Tibial nerve (tissue), 4 donors: ENCODE measurements at regions not wholly inside any gene's neighbourhood (a gene's known extent, or its start where the extent isn't known, plus 50 kb on each side); places are given as distances from the start of the nearest gene placed in this dataset.

ENCODE experiments used
- DNase-seq, 2 donors: peaks; one replicate each; pipeline ENCODE4 v3.0.0-alpha.2; 2019; ENCODE audit warnings: low spot score in 2 of 2
- H3K27ac ChIP-seq, 4 donors: fragments of 200-600 bp; sonication (generic) in 3 of 4; one replicate each; pipeline ENCODE4 v1.5.1; 2017 to 2019; ENCODE audit warnings: mild to moderate bottlenecking in 1 of 4
- H3K27me3 ChIP-seq, 2 donors: fragments of 200-600 bp; sonication (generic) in 1 of 2; one replicate each; pipeline versions ENCODE4 v1.5.1 to v1.6.0; 2017 to 2019
- H3K36me3 ChIP-seq, 3 donors: fragments of 200-600 bp; sonication (generic); one replicate each; pipeline ENCODE4 v1.5.1; 2018 to 2019
- H3K4me1 ChIP-seq, 4 donors: fragments of 200-600 bp; sonication (generic) in 3 of 4; one replicate each; pipeline ENCODE4 v1.5.1; 2017 to 2019
- H3K4me3 ChIP-seq, 4 donors: fragments of 200-600 bp; sonication (generic) in 3 of 4; one replicate each; pipeline ENCODE4 v1.5.1; 2017 to 2019; ENCODE audit warnings: mild to moderate bottlenecking in 1 of 4, moderate library complexity in 1 of 4
- H3K9me3 ChIP-seq, 4 donors: fragments of 200-600 bp; sonication (generic) in 3 of 4; one replicate each; pipeline ENCODE4 v1.5.1; 2017 to 2019
- EP300 ChIP-seq, 2 donors: sonication (generic); formaldehyde crosslinking; IDR thresholded peaks; one replicate each; pipeline ENCODE4 v1.6.1; 2017; ENCODE audit warnings: antibody characterized with exemption in 2 of 2, mild to moderate bottlenecking in 1 of 2
- POLR2A ChIP-seq, 2 donors: fragments of 450-650 bp; IDR thresholded peaks; one replicate each; pipeline ENCODE4 v1.6.1; 2017; ENCODE audit warnings: antibody characterized with exemption in 2 of 2, mild to moderate bottlenecking in 2 of 2, moderate library complexity in 2 of 2
- WGBS, 2 donors: methylation state at CpG; one replicate each; pipeline ENCODE4 v1.1.5; 2018; 5-methylcytosine and 5-hydroxymethylcytosine counted together
- TF ChIP-seq, protein P1 (sequence below), 5 experiments: fragments of 200-600 bp in 3 of 5; fragments of 450-650 bp in 2 of 5; sonication (generic) in 3 of 5; IDR thresholded peaks; one replicate each; pipeline ENCODE4 v1.5.1; 2016 to 2019; ENCODE audit warnings: antibody characterized with exemption in 5 of 5, mild to moderate bottlenecking in 3 of 5, moderate library complexity in 2 of 5

DNA sequence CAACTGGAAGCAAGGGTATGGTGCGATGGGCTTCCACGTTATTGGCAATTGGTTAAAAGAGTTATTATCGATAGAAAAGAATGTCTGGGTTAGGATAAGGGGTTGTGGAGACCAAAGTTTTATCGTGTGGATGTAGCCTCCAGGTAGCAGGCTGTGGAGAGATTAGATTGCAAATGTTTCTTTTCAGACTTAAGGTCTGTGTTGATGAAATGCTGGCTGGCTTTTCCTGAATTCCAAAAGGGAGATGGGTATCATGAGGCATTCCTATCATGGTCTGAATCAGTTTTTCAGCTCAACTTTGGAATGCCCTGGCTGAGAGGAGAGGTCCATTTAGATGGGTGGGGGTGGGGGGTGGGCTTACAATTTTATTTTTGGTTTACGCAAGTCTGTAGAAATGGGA lies 395.0 kb upstream of the RBFOX1 start:
- 89 to 90% methylated on average over 5 of the region's 5 CpGs for WGBS, 2 donors
- TF ChIP-seq POLR2A (IDR thresholded peaks at IDR 0.05) (no peak), EP300 (IDR thresholded peaks at IDR 0.05) (no peak)
- TF ChIP-seq, protein P1, sequence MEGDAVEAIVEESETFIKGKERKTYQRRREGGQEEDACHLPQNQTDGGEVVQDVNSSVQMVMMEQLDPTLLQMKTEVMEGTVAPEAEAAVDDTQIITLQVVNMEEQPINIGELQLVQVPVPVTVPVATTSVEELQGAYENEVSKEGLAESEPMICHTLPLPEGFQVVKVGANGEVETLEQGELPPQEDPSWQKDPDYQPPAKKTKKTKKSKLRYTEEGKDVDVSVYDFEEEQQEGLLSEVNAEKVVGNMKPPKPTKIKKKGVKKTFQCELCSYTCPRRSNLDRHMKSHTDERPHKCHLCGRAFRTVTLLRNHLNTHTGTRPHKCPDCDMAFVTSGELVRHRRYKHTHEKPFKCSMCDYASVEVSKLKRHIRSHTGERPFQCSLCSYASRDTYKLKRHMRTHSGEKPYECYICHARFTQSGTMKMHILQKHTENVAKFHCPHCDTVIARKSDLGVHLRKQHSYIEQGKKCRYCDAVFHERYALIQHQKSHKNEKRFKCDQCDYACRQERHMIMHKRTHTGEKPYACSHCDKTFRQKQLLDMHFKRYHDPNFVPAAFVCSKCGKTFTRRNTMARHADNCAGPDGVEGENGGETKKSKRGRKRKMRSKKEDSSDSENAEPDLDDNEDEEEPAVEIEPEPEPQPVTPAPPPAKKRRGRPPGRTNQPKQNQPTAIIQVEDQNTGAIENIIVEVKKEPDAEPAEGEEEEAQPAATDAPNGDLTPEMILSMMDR (IDR thresholded peaks at IDR 0.05), result no peak

DNA sequence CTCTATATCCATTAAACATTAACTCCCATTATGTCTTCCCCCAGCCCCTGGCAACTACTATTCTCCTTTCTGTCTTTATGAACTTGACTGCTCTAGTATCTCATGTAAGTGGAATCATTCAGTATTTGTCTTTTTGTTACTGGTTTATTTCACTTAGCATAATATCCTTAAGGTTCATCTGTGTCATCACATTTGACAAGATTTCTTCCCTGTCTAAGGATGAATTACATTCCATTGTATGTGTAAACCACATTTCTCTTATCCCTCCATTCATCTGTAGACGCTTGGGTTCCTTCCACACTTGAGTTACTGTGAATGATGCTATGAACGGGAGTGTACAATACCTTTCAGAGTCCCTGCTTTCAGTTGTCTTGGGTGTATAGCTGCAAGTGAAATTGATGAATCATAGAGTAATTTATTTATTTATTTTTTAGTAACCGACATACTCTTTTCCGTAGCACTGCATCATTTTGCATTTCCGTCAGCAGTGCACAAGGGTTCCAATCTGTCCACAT lies 399.7 kb upstream of the RBFOX1 start:
- no peak for DNase-seq
- Histone ChIP-seq H3K27me3 (no peaks in the 10 kb centered on the region), H3K36me3 (no peaks in the 10 kb centered on the region), H3K4me3 (no peak overlapping the region), H3K4me1 (no peaks in the 10 kb centered on the region), H3K27ac (no peak overlapping the region), H3K9me3 (no peaks in the 10 kb centered on the region)
- WGBS, 2 donors, result 91 to 92% methylated on average over 5 of the region's 5 CpGs
- no peak for TF ChIP-seq POLR2A (IDR thresholded peaks at IDR 0.05)
- no peak for TF ChIP-seq EP300 (IDR thresholded peaks at IDR 0.05)
- TF ChIP-seq, protein P1 (IDR thresholded peaks at IDR 0.05), result no peak

More for the DNA sequence above, 395.0 kb upstream of the RBFOX1 start:
- H3K27me3 ChIP-seq, result no peaks in the 10 kb centered on the region
- no peak for DNase-seq
- no peak overlapping the region for H3K27ac ChIP-seq
- no peak overlapping the region for H3K4me3 ChIP-seq
- no peaks in the 10 kb centered on the region for H3K36me3 ChIP-seq
- H3K4me1 ChIP-seq, result no peaks in the 10 kb centered on the region
- H3K9me3 ChIP-seq, result no peaks in the 10 kb centered on the region

- Histone ChIP-seq H3K27me3 (no peaks in the 10 kb centered on the region), H3K36me3 (no peaks in the 10 kb centered on the region), H3K9me3 (no peaks in the 10 kb centered on the region), H3K4me3 (no peak overlapping the region), H3K4me1 (no peaks in the 10 kb centered on the region), H3K27ac (no peak overlapping the region)
- TF ChIP-seq, protein P1 (IDR thresholded peaks at IDR 0.05), result no peak
- TF ChIP-seq POLR2A (IDR thresholded peaks at IDR 0.05), result no peak
- TF ChIP-seq EP300 (IDR thresholded peaks at IDR 0.05), result no peak
- no peak for DNase-seq
- WGBS, 2 donors, result 58 to 66% methylated on average over 4 of the region's 4 CpGs
Observed at GRCh38 chr16:6929868-6930267, 402.8 kb upstream of the RBFOX1 start.

GRCh38 chr16:6926762-6927161 lies 405.9 kb upstream of the RBFOX1 start:
- Histone ChIP-seq H3K9me3 (peaks cover 0 to 4% (median 0%) of the 10 kb centered on the region in 4 donors), H3K36me3 (no peaks in the 10 kb centered on the region), H3K4me3 (no peak overlapping the region), H3K4me1 (no peaks in the 10 kb centered on the region), H3K27me3 (no peaks in the 10 kb centered on the region), H3K27ac (no peak overlapping the region)
- TF ChIP-seq, protein P1 (IDR thresholded peaks at IDR 0.05), result no peak
- TF ChIP-seq POLR2A (IDR thresholded peaks at IDR 0.05), result no peak
- TF ChIP-seq EP300 (IDR thresholded peaks at IDR 0.05), result no peak
- no peak for DNase-seq
- 20 to 36% methylated on average over 7 of the region's 7 CpGs for WGBS, 2 donors

- TF ChIP-seq POLR2A (IDR thresholded peaks at IDR 0.05), result no peak
- TF ChIP-seq, protein P1 (IDR thresholded peaks at IDR 0.05), result no peak
- TF ChIP-seq EP300 (IDR thresholded peaks at IDR 0.05), result no peak
- H3K27ac ChIP-seq, result no peak overlapping the region
- H3K36me3 ChIP-seq, result no peaks in the 10 kb centered on the region
- H3K4me1 ChIP-seq, result no peaks in the 10 kb centered on the region
- no peak for DNase-seq
- WGBS, 2 donors, result 30 to 40% methylated on average over 6 of the region's 6 CpGs
- no peak overlapping the region for H3K4me3 ChIP-seq
- no peaks in the 10 kb centered on the region for H3K27me3 ChIP-seq
- H3K9me3 ChIP-seq, result peaks cover 0 to 4% (median 0%) of the 10 kb centered on the region in 4 donors
Observed at GRCh38 chr16:6926341-6926740, 406.3 kb upstream of the RBFOX1 start.
